Forelimb muscle (tissue), 1 donor: ENCODE measurements at regions not wholly inside any gene's neighbourhood (a gene's known extent, or its start where the extent isn't known, plus 50 kb on each side); places are given as distances from the start of the nearest gene placed in this dataset.
"Not testable (repeated sequence)": the region's sequence is repeated elsewhere in the genome, so short reads cannot be mapped to it uniquely, and the experiment has no call there.

Source experiments
- DNase-seq: peaks from one replicate; pipeline ENCODE4 v3.0.0-alpha.2; 2013; ENCODE audit warnings: low read depth

DNA sequence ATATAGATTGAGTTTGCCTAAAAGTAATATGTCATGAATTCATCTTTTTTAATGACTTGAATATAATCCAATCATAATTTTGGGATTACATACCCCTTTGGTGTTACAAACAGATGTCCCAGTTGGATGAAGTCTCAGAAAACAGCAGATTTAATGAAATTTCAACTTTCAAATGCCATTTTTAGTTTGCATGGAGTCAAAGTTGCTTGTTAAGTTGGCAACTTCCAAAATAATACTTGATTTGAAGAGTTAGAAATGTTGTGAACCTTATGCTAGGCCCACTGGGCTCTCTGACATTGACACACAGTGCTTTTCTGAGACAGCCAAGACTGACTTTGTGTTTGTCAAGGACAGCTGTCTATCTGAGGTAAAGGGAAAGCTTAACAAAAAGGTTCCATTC is 248.1 kb downstream of the KIF20B start:
- no peak for DNase-seq

- DNase-seq, result no peak
These were observed 250.9 kb downstream of the KIF20B start for GRCh38 chr10:89952325-89952724.

DNA sequence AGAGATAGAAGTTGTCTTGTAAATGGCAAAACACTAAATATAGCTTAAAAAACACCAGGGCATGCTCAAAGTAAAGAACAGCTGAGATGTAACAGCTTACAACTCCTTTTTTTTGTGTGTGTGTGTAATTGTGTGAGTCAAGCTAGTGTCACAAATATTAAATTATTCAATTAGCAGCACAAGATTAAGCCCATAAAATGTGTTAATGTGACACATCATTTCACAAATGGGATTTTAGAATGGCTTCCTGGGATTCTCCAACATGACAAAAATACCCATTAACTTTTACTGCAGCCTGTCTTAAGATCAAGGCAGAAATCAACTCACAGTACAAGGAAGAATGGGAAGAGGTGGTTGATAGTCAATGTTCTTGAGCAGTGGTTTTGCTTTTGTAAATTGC is 251.4 kb downstream of the KIF20B start:
- DNase-seq, result no peak

DNA sequence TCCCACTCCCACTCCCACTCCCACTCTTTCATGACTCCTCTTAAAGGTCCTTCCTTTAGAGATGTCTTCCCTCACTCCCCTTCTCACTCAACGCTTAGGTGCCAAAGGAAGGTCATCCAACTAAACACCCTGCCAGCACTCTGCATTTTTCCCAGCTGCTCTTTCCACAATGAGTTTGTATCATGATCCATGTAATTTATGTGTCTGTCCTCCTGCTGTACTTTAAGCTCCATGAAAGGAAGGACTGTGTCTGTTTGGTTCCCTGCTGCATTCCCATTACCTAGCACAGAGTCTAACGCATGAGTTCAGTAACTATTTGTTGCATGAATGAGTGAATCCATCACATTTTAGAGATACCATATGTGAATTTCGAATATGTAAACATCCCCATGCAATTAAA is 252.7 kb downstream of the KIF20B start:
- no peak for DNase-seq

DNA sequence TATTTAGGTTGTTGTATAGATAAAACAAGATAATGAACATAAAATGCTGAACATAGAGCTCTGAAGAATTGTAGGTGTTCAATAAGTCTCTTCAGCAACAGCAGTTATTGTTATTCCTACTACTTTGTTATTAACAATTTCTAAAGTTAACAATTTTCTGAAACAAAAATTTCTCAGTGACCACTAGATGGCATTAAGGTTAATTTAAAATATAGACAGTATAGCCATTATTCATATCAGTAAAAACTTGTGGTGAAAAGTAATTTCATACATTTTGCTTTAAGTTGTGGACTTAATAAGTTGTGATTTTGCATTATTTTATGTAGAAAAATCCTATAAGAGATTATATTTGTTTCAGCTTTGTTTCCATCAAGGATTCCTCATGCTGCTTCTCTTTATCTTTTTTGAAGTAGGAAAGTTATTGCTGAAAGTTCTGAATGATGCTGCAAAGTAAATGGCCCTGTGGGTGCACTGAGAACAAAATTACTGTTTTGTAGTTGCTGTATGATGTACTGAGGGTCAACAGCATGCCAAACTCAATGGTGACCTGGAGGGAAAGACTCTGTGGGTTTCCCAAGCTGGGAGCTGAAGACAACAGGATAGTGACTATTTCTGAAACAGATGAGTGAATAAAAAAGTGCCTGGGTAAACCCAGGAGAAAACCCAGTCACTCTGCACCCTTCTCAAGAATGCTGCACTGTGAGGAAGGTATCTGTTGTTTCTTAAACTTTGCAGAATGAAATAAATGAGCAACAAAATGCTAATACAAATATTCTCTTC is 253.6 kb downstream of the KIF20B start:
- DNase-seq, result no peak

- no peak for DNase-seq
These were observed 258.2 kb downstream of the KIF20B start for GRCh38 chr10:89959433-89960110.

GRCh38 chr10:89963451-89964102 is 262.2 kb downstream of the KIF20B start:
- no peak for DNase-seq

- DNase-seq, result no peak
These were observed 264.8 kb downstream of the KIF20B start for GRCh38 chr10:89966211-89966610.

DNA sequence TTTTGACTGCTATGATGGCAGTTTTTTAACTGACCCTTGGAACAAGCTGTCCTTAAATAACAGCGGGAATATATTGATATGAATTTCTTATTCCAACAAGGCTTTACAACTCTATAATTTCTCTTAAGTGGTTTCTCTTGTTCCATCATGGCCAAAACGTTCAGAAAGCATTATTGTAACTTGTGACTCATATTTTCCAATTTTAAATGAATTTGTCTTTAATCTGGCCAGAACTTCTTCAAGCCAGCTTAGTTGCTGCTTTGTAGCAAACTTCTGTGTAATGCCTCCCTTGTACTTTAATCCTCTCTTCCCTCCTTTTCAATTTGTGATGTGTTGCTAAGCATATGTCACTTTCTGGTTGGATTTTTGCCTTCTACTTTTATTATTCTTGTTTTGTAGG is 271.9 kb downstream of the KIF20B start:
- peak; percentile 9 for DNase-seq

DNA sequence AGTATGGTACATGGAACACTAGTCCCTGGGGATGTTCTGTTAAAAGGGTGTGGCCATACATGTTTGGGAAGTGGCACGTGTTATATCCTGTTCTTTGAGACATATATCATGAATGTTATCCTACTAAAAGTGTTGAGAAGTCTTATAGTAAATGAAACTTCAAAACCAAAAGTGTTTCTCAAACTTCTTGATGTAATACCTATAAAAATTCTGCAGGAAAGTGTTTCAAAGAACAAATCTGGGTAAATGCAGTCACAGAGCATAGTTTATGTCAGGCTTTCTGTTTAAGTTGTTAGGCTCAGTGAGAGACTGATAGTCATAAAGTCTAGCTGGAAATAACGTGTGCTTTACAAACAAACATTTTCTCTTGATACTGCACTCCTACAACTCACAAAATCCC is 273.7 kb downstream of the KIF20B start:
- DNase-seq, result no peak

GRCh38 chr10:89975771-89976170 is 274.4 kb downstream of the KIF20B start:
- no peak for DNase-seq

- no peak for DNase-seq
These were observed 276.7 kb downstream of the KIF20B start for GRCh38 chr10:89978081-89978480.

DNA sequence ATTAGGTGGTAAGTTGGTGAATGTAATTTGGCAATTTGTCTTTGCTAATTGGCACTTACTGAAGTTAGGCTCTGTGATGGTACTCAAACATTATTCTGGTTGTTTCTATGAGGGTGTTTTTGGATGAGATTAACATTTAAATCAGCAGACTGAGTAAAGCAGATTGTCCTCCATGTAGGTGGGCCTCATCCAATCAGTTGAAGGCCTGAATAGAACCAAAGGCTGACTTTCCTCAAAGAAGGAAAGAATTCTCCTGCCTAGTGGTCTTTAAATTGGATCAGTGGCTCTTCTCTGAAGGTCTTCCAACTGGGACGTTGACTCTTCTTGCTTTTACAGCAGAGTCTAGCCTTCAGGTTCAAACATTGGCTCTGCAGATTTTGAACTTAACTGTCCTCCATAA is 278.3 kb downstream of the KIF20B start:
- DNase-seq, result no peak

GRCh38 chr10:89980166-89980565 is 278.8 kb downstream of the KIF20B start:
- no peak for DNase-seq

GRCh38 chr10:89981891-89982290 is 280.5 kb downstream of the KIF20B start:
- peak; percentile 45 for DNase-seq

- no peak for DNase-seq
These were observed 284.1 kb downstream of the KIF20B start for GRCh38 chr10:89985446-89985845.

DNA sequence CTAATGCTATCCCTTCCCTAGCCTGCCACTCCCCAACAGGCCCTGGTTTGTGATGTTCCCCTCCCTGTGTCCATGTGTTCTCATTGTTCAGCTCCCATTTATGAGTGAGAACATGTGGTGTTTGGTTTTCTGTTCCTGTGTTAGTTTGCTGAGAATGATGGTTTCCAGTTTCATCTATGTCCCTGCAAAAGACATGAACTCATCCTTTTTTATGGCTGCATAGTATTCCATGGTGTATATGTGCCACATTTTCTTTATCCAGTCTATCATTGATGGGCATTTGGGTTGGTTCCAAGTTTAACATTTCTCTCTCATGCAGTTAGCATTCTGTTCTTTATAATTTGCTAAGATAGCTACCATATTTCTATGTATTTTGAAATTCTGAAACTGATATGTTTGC is 287.0 kb downstream of the KIF20B start:
- not testable (repeated sequence) for DNase-seq

GRCh38 chr10:89992575-89992974 is 291.2 kb downstream of the KIF20B start:
- no peak for DNase-seq

- DNase-seq, result no peak
These were observed 305.8 kb downstream of the KIF20B start for GRCh38 chr10:90007226-90007625.

DNA sequence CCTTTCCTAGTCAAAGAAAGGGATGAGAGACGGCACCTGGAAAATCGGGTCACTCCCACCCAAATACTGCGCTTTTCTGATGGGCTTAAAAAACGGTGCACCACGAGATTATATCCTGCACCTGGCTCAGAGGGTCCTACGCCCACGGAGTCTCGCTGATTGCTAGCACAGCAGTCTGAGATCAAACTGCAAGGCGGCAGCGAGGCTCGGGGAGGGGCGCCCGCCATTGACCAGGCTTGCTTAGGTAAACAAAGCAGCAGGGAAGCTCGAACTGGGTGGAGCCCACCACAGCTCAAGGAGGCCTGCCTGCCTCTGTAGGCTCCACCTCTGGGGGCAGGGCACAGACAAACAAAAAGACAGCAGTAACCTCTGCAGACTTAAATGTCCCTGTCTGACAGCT is 309.9 kb downstream of the KIF20B start:
- DNase-seq, result not testable (repeated sequence)

DNA sequence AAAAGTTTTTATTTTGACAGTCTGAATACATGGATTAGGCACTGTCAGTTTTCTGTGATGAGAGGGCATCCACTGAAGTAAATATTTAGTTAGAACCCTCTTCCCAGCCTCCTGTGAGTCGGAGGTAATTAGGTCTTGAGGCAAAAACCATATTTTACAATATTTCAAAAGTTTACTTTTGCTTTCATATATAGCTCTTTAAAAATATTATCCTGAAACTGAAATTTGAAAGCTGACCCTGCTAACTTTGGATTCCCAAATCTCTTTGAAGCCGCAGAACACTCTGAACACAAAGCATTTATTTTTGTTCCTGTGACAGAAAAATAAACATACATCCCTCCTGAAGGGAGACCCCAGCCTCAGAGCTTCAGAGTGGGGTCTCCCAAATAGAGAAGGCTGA is 317.4 kb downstream of the KIF20B start:
- no peak for DNase-seq

DNA sequence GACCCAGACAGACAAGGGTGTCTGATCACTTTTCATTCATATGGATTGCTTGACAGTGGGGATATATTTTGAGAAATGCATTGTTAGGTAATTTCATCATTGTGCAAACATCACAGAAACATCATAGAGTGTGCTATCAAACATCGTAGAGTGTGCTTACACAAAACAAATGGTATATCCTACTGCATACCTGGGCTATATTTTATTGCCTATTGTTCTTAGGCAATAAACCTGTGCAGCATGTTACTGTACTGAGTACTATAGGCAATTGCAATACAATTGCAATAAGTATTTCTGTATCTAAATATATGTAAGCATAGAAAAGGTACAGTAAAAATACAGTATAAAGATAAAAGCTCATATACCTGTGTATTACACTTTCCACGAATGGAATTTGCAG is 319.1 kb downstream of the KIF20B start:
- DNase-seq, result no peak

- DNase-seq, result no peak
These were observed 322.6 kb downstream of the KIF20B start for GRCh38 chr10:90023950-90024349.
